OCI-LY1 (cell line): ENCODE measurements at regions not wholly inside any gene's neighbourhood (a gene's known extent, or its start where the extent isn't known, plus 50 kb on each side); places are given as distances from the start of the nearest gene placed in this dataset.

Experiments
- H2AFZ ChIP-seq: fragments of 200-600 bp; sonication (generic), shearing (Covaris generic); 2 replicates; pipeline ENCODE4 v1.6.0; 2014; ENCODE audit warnings: antibody characterized with exemption, mild to moderate bottlenecking, low read length
- H3F3A ChIP-seq: fragments of 200-600 bp; sonication (generic), shearing (Covaris generic); 2 replicates; pipeline ENCODE4 v1.6.0; 2014; ENCODE audit warnings: mild to moderate bottlenecking, antibody characterized with exemption, low read length, moderate library complexity; ENCODE audit not compliant: insufficient read depth
- H3K27ac ChIP-seq: fragments of 200-600 bp; sonication (generic); 2 replicates; pipeline ENCODE4 v1.5.1; 2014; ENCODE audit warnings: low read length, mixed run types, mild to moderate bottlenecking, low read depth; ENCODE audit not compliant: poor library complexity, severe bottlenecking
- H3K27me3 ChIP-seq: fragments of 200-600 bp; sonication (generic); 2 replicates; pipeline ENCODE4 v1.6.0; 2014; ENCODE audit warnings: antibody characterized with exemption, mild to moderate bottlenecking, low read length, moderate library complexity; ENCODE audit not compliant: insufficient read depth
- H3K36me3 ChIP-seq: fragments of 200-600 bp; sonication (generic); 2 replicates; pipeline ENCODE4 v1.6.1; 2014; ENCODE audit warnings: mild to moderate bottlenecking, antibody characterized with exemption, low read length, moderate library complexity, mixed read lengths; ENCODE audit not compliant: insufficient read depth
- H3K4me1 ChIP-seq: fragments of 200-600 bp; sonication (generic); 2 replicates; pipeline ENCODE4 v1.5.1; 2014; ENCODE audit warnings: mild to moderate bottlenecking, low read length, moderate library complexity; ENCODE audit not compliant: insufficient read depth, severe bottlenecking
- H3K4me2 ChIP-seq: fragments of 200-600 bp; sonication (generic), shearing (Covaris generic); 2 replicates; pipeline ENCODE4 v1.6.1; 2014; ENCODE audit warnings: low read length
- H3K4me3 ChIP-seq: fragments of 200-600 bp; sonication (generic); 2 replicates; pipeline ENCODE4 v1.5.1; 2014; ENCODE audit warnings: low read length, low read depth, mild to moderate bottlenecking, mixed read lengths; ENCODE audit not compliant: poor library complexity, severe bottlenecking
- H3K79me2 ChIP-seq: fragments of 200-600 bp; shearing (Covaris generic); 2 replicates; pipeline ENCODE4 v1.6.1; 2016; ENCODE audit warnings: mixed run types, low read length, mixed read lengths; ENCODE audit not compliant: insufficient read depth
- H3K9ac ChIP-seq: fragments of 200-600 bp; sonication (generic), shearing (Covaris generic); 2 replicates; pipeline ENCODE4 v1.6.1; 2014; ENCODE audit warnings: mild to moderate bottlenecking, low read length, mixed read lengths
- H3K9me2 ChIP-seq: fragments of 200-600 bp; sonication (generic), shearing (Covaris generic); 2 replicates; pipeline ENCODE4 v1.6.1; 2014; ENCODE audit warnings: low read depth, mild to moderate bottlenecking, low read length, mixed read lengths
- H3K9me3 ChIP-seq: fragments of 200-600 bp; shearing (Covaris generic); 2 replicates; pipeline ENCODE4 v1.6.1; 2014; ENCODE audit warnings: low read length, mixed read lengths
- H4K20me1 ChIP-seq: fragments of 200-600 bp; sonication (generic), shearing (Covaris generic); 2 replicates; pipeline ENCODE4 v1.6.0; 2016; ENCODE audit warnings: mild to moderate bottlenecking, low read length; ENCODE audit not compliant: insufficient read depth
- EZH2 ChIP-seq: fragments of 200-600 bp; sonication (generic), shearing (Covaris generic); IDR thresholded peaks from 2 replicates; pipeline ENCODE4 v1.8.0; 2017; ENCODE audit warnings: borderline replicate concordance, mixed run types, mild to moderate bottlenecking, antibody characterized with exemption, low read length, moderate library complexity, mixed read lengths
- TF ChIP-seq, protein P1 (sequence below): fragments of 200-600 bp; sonication (generic), shearing (Covaris generic); IDR thresholded peaks from 2 replicates; pipeline ENCODE4 v1.5.1; 2017; ENCODE audit warnings: mild to moderate bottlenecking, antibody characterized with exemption, low read length, moderate library complexity, mixed read lengths

DNA sequence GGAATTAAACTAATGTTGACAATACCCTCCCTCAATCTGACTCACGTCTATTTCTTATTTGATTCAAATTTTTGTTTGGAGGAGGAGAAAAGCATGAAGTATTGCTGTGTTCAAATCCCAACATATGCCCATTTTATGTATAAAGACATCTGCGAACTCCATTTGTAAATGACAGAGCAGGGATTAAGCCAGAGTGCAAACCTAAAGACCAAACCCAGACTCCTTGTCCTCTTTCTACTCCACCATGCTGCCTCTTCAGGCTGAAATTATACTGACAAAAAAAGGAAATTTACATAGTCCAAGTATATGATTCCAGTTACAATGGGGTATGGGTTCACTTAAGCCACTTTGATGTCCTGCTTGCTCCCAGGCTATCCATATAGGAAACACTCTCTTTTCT is 383.1 kb downstream of the ADRA2A start:
- H4K20me1 ChIP-seq: no peaks in the 10 kb centered on the region
- no peak overlapping the region for H3K4me3 ChIP-seq
- no peaks in the 10 kb centered on the region for H3K79me2 ChIP-seq
- H3K4me1 ChIP-seq: no peaks in the 10 kb centered on the region
- H3K9ac ChIP-seq: no peak overlapping the region
- H3K9me3 ChIP-seq: 0 out of 2 replicates have a peak, but pooled peaks cover 4% of the 10 kb centered on the region
- H3K36me3 ChIP-seq: no peaks in the 10 kb centered on the region
- H3F3A ChIP-seq: no peaks in the 10 kb centered on the region
- H3K4me2 ChIP-seq: no peak overlapping the region
- no peak overlapping the region for H3K27ac ChIP-seq
- no peak overlapping the region for H2AFZ ChIP-seq
- no peaks in the 10 kb centered on the region for H3K9me2 ChIP-seq
- H3K27me3 ChIP-seq: no peaks in the 10 kb centered on the region
- no peak for TF ChIP-seq EZH2
- TF ChIP-seq, protein P1, sequence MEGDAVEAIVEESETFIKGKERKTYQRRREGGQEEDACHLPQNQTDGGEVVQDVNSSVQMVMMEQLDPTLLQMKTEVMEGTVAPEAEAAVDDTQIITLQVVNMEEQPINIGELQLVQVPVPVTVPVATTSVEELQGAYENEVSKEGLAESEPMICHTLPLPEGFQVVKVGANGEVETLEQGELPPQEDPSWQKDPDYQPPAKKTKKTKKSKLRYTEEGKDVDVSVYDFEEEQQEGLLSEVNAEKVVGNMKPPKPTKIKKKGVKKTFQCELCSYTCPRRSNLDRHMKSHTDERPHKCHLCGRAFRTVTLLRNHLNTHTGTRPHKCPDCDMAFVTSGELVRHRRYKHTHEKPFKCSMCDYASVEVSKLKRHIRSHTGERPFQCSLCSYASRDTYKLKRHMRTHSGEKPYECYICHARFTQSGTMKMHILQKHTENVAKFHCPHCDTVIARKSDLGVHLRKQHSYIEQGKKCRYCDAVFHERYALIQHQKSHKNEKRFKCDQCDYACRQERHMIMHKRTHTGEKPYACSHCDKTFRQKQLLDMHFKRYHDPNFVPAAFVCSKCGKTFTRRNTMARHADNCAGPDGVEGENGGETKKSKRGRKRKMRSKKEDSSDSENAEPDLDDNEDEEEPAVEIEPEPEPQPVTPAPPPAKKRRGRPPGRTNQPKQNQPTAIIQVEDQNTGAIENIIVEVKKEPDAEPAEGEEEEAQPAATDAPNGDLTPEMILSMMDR: no peak

DNA sequence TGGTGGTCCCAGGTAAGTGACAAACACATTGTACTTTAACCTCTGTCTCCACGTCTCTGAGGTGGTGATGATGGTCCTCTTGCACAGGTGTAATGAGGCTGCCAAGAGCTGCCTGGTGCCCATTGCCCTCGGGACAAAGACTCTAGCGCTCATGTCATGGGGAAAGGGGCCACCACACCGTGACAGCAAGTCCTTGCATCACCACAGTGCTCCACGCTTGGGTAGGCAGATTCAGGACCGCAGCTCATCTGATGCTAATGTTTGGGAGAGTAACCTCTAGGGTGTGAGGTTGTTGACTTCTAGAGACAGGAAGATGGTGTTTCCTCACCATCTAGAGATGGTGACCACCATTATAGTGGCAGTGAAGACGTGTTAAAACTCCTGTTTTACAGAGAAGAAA is 395.6 kb downstream of the ADRA2A start:
- Histone ChIP-seq H3K27ac (no peak overlapping the region), H3K79me2 (no peaks in the 10 kb centered on the region), H2AFZ (no peak overlapping the region), H4K20me1 (no peaks in the 10 kb centered on the region), H3K4me2 (no peak overlapping the region), H3K9me3 (no peaks in the 10 kb centered on the region), H3K4me3 (no peak overlapping the region), H3K4me1 (no peaks in the 10 kb centered on the region), H3F3A (no peaks in the 10 kb centered on the region), H3K36me3 (no peaks in the 10 kb centered on the region), H3K9me2 (no peaks in the 10 kb centered on the region), H3K9ac (no peak overlapping the region), H3K27me3 (no peaks in the 10 kb centered on the region)
- TF ChIP-seq, protein P1: no peak
- TF ChIP-seq EZH2: no peak

DNA sequence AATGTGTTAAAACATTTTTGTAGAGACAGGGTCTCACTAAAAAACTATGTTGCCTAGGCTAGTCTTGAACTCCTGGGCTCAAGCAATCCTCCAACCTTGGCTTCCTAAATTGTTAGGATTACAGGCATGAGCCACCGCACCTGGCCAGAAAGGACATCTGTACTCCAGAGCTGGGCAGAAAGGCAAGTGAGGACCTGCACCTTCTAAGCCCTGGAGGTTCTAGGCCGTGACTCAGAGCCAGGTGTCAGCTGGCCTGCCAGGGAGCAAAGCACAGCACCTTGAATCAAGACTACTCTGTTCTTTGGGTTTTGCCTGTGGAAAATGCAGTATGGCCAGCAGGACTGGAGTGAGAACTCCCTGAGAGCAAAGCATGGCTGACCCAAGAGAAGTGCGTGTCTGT is 396.5 kb downstream of the ADRA2A start:
- H3K9ac ChIP-seq: no peak overlapping the region
- no peaks in the 10 kb centered on the region for H3K79me2 ChIP-seq
- no peaks in the 10 kb centered on the region for H3F3A ChIP-seq
- no peaks in the 10 kb centered on the region for H3K9me2 ChIP-seq
- no peak overlapping the region for H3K27ac ChIP-seq
- H3K4me2 ChIP-seq: no peak overlapping the region
- no peaks in the 10 kb centered on the region for H3K36me3 ChIP-seq
- TF ChIP-seq EZH2: no peak
- TF ChIP-seq, protein P1: no peak
- no peaks in the 10 kb centered on the region for H3K4me1 ChIP-seq
- H3K9me3 ChIP-seq: no peaks in the 10 kb centered on the region
- no peak overlapping the region for H2AFZ ChIP-seq
- no peaks in the 10 kb centered on the region for H4K20me1 ChIP-seq
- H3K4me3 ChIP-seq: no peak overlapping the region
- H3K27me3 ChIP-seq: no peaks in the 10 kb centered on the region
